Muscle of leg (tissue), 3 donors: ENCODE measurements at regions not wholly inside any gene's neighbourhood (a gene's known extent, or its start where the extent isn't known, plus 50 kb on each side); places are given as distances from the start of the nearest gene placed in this dataset.
A peak's percentile ranks its signal among the peaks of the same experiment; 100 is the strongest.

Experiments used
- DNase-seq: peaks from one replicate; pipeline ENCODE4 v3.0.0; 2013
- H3K27ac ChIP-seq: one replicate; pipeline ENCODE4 v1.5.1; 2013; ENCODE audit warnings: mild to moderate bottlenecking, low read length, control low read depth
- H3K27me3 ChIP-seq: one replicate; pipeline ENCODE4 v1.6.1; 2013; ENCODE audit warnings: low read length; ENCODE audit not compliant: control insufficient read depth, insufficient read depth
- H3K36me3 ChIP-seq: one replicate; pipeline ENCODE4 v1.6.1; 2013; ENCODE audit warnings: low read length; ENCODE audit not compliant: control insufficient read depth, insufficient read depth
- H3K4me1 ChIP-seq: one replicate; pipeline ENCODE4 v1.6.1; 2013; ENCODE audit warnings: low read length; ENCODE audit not compliant: control insufficient read depth, insufficient read depth
- H3K4me3 ChIP-seq: one replicate; pipeline ENCODE4 v1.5.1; 2013; ENCODE audit warnings: low read length, control low read depth
- H3K9me3 ChIP-seq: replicated peaks from 2 replicates; pipeline ENCODE4 v1.6.1; 2013; ENCODE audit warnings: low read depth, low read length; ENCODE audit not compliant: control insufficient read depth
- WGBS: methylation state at CpG from one replicate; pipeline ENCODE4 v1.1.5; 2013; ENCODE audit warnings: missing lambda C conversion rate; ENCODE audit not compliant: insufficient coverage; 5-methylcytosine and 5-hydroxymethylcytosine counted together

DNA sequence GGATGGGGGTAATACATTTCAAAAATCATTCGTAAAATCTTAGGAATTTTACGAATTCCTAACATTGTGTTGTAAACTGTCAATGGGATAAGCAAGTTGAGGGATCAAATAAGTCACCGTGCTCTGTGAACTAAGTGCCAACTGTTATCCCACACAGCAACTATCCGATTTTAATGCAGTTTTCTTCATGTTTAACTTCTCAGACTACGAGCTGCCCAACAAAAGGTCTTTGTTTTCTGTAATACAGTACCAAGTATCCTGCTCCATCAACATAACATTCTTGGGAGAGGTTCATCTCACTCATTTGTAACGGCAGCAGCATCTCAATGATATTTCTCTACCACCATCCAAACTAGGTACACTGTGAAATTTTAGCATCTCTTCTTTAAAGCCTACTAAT lies 654.1 kb upstream of the LMCD1 start:
- WGBS: 73% methylated on average over 3 of the region's 6 CpGs
- no peak for DNase-seq
- Histone ChIP-seq H3K4me1 (no peaks in the 10 kb centered on the region), H3K36me3 (no peaks in the 10 kb centered on the region), H3K4me3 (no peak overlapping the region), H3K27ac (no peak overlapping the region), H3K9me3 (no peaks in the 10 kb centered on the region), H3K27me3 (no peaks in the 10 kb centered on the region)

DNA sequence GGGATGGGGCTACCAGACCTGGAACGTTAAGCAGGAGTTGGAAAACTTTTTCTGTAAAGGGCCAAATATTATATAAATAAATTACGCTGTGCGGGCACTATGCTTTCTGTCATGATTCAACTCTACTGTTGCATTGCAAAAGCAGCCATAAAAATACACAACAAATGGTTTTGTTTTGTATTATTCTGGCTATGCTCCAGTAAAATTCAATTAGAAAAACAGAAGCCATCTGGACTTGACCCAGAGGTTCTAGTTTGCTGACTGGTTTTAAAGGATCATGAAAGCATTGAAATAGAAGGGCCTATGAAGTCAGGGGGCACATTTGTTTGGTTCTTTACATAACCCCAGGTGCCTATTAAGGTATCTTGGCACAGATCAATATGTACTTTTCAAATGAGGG lies 647.4 kb upstream of the LMCD1 start:
- no peaks in the 10 kb centered on the region for H3K36me3 ChIP-seq
- H3K4me1 ChIP-seq: no peaks in the 10 kb centered on the region
- no peak for DNase-seq
- H3K27me3 ChIP-seq: no peaks in the 10 kb centered on the region
- no peaks in the 10 kb centered on the region for H3K9me3 ChIP-seq
- H3K27ac ChIP-seq: no peak overlapping the region
- H3K4me3 ChIP-seq: no peak overlapping the region
- WGBS: no CpG with 5 or more reads among the region's 3 CpGs

DNA sequence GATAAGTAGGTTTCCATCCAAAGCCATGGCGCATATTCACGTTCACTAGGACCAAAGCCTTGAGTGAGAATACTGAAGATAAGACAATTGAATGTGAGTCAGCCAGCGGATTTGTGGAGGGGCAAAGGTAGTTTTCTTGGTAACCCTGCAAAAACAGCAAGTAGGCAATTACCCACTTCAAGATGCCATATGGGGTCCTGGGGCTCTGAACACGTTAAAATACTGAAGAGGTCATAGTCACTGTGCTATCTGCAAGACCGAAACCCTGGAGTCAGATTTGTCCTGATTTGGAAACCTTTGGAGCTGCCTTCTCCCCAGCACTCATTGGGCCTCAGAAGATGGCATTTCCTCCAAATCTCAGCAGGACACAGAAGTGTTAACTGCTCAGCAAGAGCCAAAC lies 646.9 kb upstream of the LMCD1 start:
- H3K9me3 ChIP-seq: no peaks in the 10 kb centered on the region
- H3K4me1 ChIP-seq: no peaks in the 10 kb centered on the region
- no peaks in the 10 kb centered on the region for H3K36me3 ChIP-seq
- no peak overlapping the region for H3K27ac ChIP-seq
- no peak for DNase-seq
- H3K4me3 ChIP-seq: no peak overlapping the region
- no peaks in the 10 kb centered on the region for H3K27me3 ChIP-seq
- 75% methylated on average over 5 of the region's 5 CpGs for WGBS

DNA sequence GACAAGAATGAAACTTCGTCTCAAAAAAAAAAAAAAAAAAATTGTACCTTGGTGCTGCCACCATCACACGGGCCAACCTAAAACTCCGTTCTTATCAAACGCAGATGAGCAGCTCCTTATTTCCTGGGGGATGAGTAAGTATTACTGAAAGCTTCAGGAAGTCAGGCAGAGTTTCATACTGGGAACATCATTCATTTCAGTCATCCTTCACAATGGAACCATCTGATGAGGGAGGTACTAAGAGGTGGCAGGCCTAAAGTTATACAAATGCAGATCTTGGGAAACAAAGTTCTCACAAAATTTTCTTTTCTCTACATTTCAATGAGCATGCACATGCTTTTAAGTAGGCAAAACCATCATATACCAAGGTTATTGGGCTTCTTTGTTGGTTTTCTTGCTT lies 636.0 kb upstream of the LMCD1 start:
- Histone ChIP-seq H3K4me3 (no peak overlapping the region), H3K36me3 (no peaks in the 10 kb centered on the region), H3K9me3 (no peaks in the 10 kb centered on the region), H3K4me1 (no peaks in the 10 kb centered on the region), H3K27me3 (no peaks in the 10 kb centered on the region), H3K27ac (no peak overlapping the region)
- WGBS: no CpG with 5 or more reads among the region's 4 CpGs
- DNase-seq: no peak

DNA sequence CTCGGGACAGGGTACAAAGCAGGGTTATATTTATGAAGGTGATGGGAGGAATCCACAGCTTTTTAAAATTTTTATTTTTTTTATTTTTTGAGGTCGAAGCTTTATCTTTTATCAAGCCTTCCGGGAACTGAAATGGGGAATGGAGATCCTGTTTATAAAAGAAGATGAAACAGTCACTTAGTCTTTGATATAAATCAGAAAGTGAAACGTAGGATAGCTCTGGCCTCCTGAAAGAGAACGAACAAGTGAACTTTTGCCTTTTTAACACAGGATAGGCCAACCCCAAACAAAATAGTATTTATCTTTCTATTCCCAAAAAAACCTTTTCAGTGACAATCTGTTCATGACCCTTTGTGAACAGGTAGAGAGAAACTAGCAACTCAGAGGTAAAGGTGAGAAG lies 634.0 kb upstream of the LMCD1 start:
- Histone ChIP-seq H3K9me3 (no peaks in the 10 kb centered on the region), H3K4me1 (no peaks in the 10 kb centered on the region), H3K36me3 (no peaks in the 10 kb centered on the region), H3K27ac (no peak overlapping the region), H3K4me3 (no peak overlapping the region), H3K27me3 (no peaks in the 10 kb centered on the region)
- DNase-seq: no peak
- WGBS: no CpG with 5 or more reads among the region's 5 CpGs

DNA sequence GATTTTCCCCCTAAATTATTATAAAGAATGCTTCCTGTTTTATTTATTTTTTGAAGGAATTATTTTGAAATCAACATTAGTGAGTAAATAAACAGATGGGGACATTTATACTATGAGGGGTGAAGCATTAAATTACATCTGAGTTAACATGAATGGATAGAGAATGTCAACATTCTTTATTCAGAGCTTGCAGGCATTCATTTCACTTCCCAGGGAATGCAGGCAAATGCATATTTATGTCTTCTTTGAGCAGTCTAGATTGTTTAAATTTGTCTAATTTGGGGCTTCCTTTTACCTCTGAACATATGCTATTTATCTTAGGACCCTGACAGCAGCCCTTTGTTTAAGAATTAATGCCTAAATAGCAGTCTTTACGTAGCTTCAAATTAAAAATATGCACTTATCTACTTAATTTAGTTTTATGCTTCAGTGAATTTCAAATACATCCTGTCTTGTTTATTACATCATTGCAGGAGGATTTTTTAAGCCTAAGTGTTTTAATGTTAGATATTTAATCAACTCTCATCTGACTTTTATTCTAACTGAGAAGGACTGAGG lies 630.5 kb upstream of the LMCD1 start:
- DNase-seq: no peak
- Histone ChIP-seq H3K9me3 (no peaks in the 10 kb centered on the region), H3K4me1 (no peaks in the 10 kb centered on the region), H3K4me3 (no peak overlapping the region), H3K36me3 (no peaks in the 10 kb centered on the region), H3K27me3 (no peaks in the 10 kb centered on the region), H3K27ac (no peak overlapping the region)
- no CpG with 5 or more reads among the region's 1 CpG for WGBS

DNA sequence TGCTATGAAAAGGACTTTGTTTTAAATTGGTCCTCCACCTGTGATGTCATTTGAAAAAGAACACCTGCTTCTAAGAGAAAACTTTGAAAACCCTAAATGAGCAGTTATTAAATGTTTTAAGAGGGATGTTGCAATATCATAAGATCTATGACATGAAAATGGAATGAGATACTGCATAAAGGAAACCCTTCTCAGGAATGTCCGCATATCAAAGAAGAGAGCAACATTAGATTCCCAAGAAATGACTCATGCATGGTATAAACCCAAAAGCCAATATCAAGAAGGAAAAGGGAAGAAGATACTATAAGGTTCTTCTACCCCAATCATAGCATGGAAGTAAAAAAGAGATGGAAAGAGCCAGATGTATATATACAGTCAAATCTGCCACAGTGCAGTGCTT lies 627.5 kb upstream of the LMCD1 start:
- Histone ChIP-seq H3K27me3 (no peaks in the 10 kb centered on the region), H3K9me3 (no peaks in the 10 kb centered on the region), H3K4me1 (no peaks in the 10 kb centered on the region), H3K36me3 (no peaks in the 10 kb centered on the region), H3K27ac (no peak overlapping the region), H3K4me3 (no peak overlapping the region)
- no peak for DNase-seq
- WGBS: no CpG with 5 or more reads among the region's 1 CpG

DNA sequence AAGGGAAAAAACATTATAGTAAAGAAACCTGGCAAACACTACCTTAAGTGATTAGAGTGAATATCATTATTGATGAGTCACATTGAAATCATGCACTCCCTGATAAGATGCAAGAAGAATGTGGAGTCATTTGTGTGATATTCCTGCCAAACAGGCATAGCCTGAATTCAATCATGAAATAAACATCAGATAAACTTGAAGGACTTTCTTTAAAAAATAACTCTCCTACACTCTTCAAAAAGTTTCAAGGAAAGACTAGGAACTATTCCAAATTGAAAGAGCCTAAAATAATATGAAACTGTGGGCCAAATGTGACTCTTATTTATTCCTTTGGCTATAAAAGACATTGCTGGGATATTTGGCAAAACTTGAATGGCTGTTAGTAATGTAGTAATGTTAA lies 625.7 kb upstream of the LMCD1 start:
- DNase-seq: peak; percentile 22
- Histone ChIP-seq H3K4me3 (no peak overlapping the region), H3K36me3 (no peaks in the 10 kb centered on the region), H3K9me3 (no peaks in the 10 kb centered on the region), H3K4me1 (no peaks in the 10 kb centered on the region), H3K27me3 (no peaks in the 10 kb centered on the region), H3K27ac (no peak overlapping the region)

DNA sequence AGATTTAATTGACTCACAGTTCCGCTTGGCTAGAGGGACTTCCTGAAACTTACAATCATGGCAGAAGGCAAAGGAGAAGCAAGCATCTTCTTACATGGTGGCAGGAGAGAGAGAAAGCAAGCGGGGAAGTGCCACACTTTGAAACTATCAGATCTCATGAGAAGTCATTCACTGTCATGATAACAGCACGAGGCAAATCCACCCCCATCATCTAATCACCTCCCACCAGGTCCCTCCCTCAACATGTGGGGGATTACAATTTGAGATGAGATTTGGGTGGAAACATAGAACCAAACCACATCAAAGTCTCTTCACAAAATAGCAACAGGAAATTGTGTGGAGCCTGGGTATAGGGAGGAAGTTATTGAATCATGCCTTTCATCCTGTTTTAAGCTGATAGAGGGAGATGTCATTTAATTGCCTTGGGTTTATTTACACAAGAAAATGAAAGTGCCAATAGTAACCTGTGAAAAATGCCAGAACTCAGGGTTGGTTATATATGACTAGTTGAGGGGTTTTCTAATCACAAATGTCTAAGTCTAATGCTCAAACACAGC lies 624.8 kb upstream of the LMCD1 start:
- no CpG with 5 or more reads among the region's 3 CpGs for WGBS
- no peaks in the 10 kb centered on the region for H3K9me3 ChIP-seq
- H3K27ac ChIP-seq: no peak overlapping the region
- H3K27me3 ChIP-seq: no peaks in the 10 kb centered on the region
- DNase-seq: no peak
- H3K4me3 ChIP-seq: no peak overlapping the region
- H3K36me3 ChIP-seq: no peaks in the 10 kb centered on the region
- no peaks in the 10 kb centered on the region for H3K4me1 ChIP-seq

DNA sequence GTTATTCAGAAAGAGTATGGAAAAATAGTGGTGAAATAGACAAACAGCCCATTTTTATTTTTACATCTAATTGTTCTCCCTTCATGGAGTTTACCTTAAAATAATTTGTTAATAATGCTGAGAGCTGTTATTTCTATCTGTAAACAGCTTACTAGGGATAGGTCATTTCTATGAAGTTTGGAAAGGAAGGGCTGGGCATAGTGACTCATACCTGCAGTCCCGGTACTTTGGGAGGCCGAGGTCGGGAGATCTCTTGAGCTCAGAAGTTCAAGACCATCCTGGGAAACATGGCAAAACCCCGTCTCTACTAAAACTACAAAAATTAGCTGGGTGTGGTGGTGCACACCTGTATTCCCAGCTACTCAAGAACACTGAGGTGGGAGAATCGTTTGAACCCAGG lies 624.3 kb upstream of the LMCD1 start:
- Histone ChIP-seq H3K9me3 (no peaks in the 10 kb centered on the region), H3K27ac (no peak overlapping the region), H3K4me3 (no peak overlapping the region), H3K36me3 (no peaks in the 10 kb centered on the region), H3K27me3 (no peaks in the 10 kb centered on the region), H3K4me1 (no peaks in the 10 kb centered on the region)
- DNase-seq: no peak
- no CpG with 5 or more reads among the region's 5 CpGs for WGBS

DNA sequence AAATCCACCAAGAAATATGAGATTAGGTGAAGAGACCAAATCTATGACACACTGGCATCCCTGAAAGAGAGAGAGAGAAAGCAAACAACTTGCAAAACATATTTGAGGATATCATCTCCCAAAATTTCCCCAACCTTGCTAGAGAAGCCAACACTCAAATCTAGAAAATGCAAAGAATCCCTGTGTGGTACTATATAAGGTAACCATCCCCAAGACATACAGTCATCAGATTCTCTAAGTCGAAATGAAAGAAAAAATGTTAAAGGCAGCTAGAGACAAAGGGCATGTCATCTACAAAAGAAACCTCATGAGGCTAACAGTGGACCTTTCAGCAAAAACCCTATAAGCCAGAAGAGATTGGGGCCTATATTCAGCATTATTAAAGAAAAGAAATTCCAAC lies 622.1 kb upstream of the LMCD1 start:
- no peak overlapping the region for H3K27ac ChIP-seq
- no peaks in the 10 kb centered on the region for H3K36me3 ChIP-seq
- H3K4me1 ChIP-seq: no peaks in the 10 kb centered on the region
- no peak for DNase-seq
- H3K4me3 ChIP-seq: no peak overlapping the region
- no peaks in the 10 kb centered on the region for H3K27me3 ChIP-seq
- WGBS: no CpG with 5 or more reads among the region's 1 CpG
- H3K9me3 ChIP-seq: peaks cover under 1% of the 10 kb centered on the region
